GM23338 (cell line): ENCODE measurements at regions not wholly inside any gene's neighbourhood (a gene's known extent, or its start where the extent isn't known, plus 50 kb on each side); places are given as distances from the start of the nearest gene placed in this dataset.

Experiments used
- CREB1 ChIP-seq: fragments of 250-450 bp; sonication (Bioruptor Pico); IDR thresholded peaks from 2 replicates; pipeline ENCODE4 v1.5.0; 2020; ENCODE audit warnings: low read depth, mild to moderate bottlenecking, moderate library complexity
- EZH2 ChIP-seq: fragments of 200-600 bp; sonication (generic); IDR thresholded peaks from one replicate; pipeline ENCODE4 v1.8.0; 2017; ENCODE audit warnings: antibody characterized with exemption, mild to moderate bottlenecking, low read depth; ENCODE audit not compliant: unreplicated experiment
- EZH2phosphoT487 ChIP-seq: fragments of 200-600 bp; sonication (generic); IDR thresholded peaks from one replicate; pipeline ENCODE4 v1.8.1; 2018; ENCODE audit warnings: antibody characterized with exemption; ENCODE audit not compliant: unreplicated experiment
- JUNB ChIP-seq: IDR thresholded peaks from one replicate; pipeline ENCODE4 v1.6.1; 2016; ENCODE audit warnings: antibody characterized with exemption; ENCODE audit not compliant: unreplicated experiment
- NANOG ChIP-seq: IDR thresholded peaks from 2 replicates; pipeline ENCODE4 v1.6.1; 2016; ENCODE audit warnings: antibody characterized with exemption, borderline replicate concordance
- POLR2AphosphoS5 ChIP-seq: IDR thresholded peaks from 2 replicates; pipeline ENCODE4 v1.6.1; 2016; ENCODE audit warnings: antibody characterized with exemption, low read depth
- STAT1 ChIP-seq: IDR thresholded peaks from one replicate; pipeline ENCODE4 v1.6.1; 2016; ENCODE audit warnings: antibody characterized with exemption; ENCODE audit not compliant: unreplicated experiment
- ZNF114 ChIP-seq: fragments of 250-450 bp; sonication (Bioruptor Pico); IDR thresholded peaks from 2 replicates; pipeline ENCODE4 v1.5.0; 2020; ENCODE audit warnings: mild to moderate bottlenecking, moderate library complexity
- ZNF331 ChIP-seq: fragments of 250-450 bp; sonication (Bioruptor Pico); IDR thresholded peaks from 2 replicates; pipeline ENCODE4 v1.5.0; 2020; ENCODE audit warnings: low read depth, mild to moderate bottlenecking, moderate library complexity
- TF ChIP-seq, protein P1 (sequence below), 2 experiments: fragments of 200-600 bp in 1 of 2; sonication (generic) in 1 of 2; conservative IDR thresholded peaks; 2 replicates each; pipeline versions ENCODE4 v1.5.1 to v1.6.1; 2016 to 2017; ENCODE audit warnings: antibody characterized with exemption in 2 of 2, low read depth in 2 of 2, mild to moderate bottlenecking in 2 of 2, moderate library complexity in 1 of 2
- TF ChIP-seq, protein P2 (sequence below): IDR thresholded peaks from one replicate; pipeline ENCODE4 v1.6.1; 2018; ENCODE audit warnings: antibody characterized with exemption; ENCODE audit not compliant: unreplicated experiment
- TF ChIP-seq, protein P3 (sequence below): IDR thresholded peaks from 2 replicates; pipeline ENCODE4 v1.6.1; 2016; ENCODE audit warnings: antibody characterized with exemption

DNA sequence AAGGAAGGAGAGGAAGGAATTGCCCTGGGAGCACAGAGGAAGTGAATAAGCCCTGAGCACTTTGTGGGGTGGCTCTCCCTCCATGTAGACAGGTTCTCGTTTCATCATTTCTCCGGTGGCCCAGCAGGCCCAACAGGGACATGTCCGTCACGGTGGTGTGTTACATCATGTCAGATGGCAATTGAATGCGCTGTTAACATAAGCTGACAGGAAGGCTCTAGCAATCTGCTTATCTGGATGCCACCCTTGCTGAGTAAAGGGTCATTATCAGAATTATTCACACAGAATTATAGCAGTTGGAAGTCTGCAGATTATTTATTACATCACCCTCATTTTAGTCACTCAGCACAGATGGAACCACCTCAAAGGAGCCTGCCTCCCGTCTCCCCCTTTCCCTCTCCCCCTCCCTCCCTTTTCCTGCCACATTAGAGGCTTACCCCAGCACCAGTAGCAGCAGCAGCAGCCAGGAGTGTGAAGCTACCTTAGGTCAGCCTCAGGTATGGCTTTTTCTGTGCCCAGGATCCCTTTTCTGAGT is 124.3 kb upstream of the TRIM2 start:
- TF ChIP-seq ZNF331 (CRISPR knock-in tag) (no peak), POLR2AphosphoS5 (no peak), EZH2 (no peak), NANOG (no peak), EZH2phosphoT487 (no peak), JUNB (no peak), ZNF114 (no peak), STAT1 (no peak), CREB1 (CRISPR knock-in tag) (no peak)
- TF ChIP-seq, protein P1, sequence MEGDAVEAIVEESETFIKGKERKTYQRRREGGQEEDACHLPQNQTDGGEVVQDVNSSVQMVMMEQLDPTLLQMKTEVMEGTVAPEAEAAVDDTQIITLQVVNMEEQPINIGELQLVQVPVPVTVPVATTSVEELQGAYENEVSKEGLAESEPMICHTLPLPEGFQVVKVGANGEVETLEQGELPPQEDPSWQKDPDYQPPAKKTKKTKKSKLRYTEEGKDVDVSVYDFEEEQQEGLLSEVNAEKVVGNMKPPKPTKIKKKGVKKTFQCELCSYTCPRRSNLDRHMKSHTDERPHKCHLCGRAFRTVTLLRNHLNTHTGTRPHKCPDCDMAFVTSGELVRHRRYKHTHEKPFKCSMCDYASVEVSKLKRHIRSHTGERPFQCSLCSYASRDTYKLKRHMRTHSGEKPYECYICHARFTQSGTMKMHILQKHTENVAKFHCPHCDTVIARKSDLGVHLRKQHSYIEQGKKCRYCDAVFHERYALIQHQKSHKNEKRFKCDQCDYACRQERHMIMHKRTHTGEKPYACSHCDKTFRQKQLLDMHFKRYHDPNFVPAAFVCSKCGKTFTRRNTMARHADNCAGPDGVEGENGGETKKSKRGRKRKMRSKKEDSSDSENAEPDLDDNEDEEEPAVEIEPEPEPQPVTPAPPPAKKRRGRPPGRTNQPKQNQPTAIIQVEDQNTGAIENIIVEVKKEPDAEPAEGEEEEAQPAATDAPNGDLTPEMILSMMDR (conservative IDR thresholded peaks at IDR 0.05; ENCODE audit: low read depth in 2 of 2) = no peak
- TF ChIP-seq, protein P2, sequence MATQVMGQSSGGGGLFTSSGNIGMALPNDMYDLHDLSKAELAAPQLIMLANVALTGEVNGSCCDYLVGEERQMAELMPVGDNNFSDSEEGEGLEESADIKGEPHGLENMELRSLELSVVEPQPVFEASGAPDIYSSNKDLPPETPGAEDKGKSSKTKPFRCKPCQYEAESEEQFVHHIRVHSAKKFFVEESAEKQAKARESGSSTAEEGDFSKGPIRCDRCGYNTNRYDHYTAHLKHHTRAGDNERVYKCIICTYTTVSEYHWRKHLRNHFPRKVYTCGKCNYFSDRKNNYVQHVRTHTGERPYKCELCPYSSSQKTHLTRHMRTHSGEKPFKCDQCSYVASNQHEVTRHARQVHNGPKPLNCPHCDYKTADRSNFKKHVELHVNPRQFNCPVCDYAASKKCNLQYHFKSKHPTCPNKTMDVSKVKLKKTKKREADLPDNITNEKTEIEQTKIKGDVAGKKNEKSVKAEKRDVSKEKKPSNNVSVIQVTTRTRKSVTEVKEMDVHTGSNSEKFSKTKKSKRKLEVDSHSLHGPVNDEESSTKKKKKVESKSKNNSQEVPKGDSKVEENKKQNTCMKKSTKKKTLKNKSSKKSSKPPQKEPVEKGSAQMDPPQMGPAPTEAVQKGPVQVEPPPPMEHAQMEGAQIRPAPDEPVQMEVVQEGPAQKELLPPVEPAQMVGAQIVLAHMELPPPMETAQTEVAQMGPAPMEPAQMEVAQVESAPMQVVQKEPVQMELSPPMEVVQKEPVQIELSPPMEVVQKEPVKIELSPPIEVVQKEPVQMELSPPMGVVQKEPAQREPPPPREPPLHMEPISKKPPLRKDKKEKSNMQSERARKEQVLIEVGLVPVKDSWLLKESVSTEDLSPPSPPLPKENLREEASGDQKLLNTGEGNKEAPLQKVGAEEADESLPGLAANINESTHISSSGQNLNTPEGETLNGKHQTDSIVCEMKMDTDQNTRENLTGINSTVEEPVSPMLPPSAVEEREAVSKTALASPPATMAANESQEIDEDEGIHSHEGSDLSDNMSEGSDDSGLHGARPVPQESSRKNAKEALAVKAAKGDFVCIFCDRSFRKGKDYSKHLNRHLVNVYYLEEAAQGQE = no peak
- TF ChIP-seq, protein P3, sequence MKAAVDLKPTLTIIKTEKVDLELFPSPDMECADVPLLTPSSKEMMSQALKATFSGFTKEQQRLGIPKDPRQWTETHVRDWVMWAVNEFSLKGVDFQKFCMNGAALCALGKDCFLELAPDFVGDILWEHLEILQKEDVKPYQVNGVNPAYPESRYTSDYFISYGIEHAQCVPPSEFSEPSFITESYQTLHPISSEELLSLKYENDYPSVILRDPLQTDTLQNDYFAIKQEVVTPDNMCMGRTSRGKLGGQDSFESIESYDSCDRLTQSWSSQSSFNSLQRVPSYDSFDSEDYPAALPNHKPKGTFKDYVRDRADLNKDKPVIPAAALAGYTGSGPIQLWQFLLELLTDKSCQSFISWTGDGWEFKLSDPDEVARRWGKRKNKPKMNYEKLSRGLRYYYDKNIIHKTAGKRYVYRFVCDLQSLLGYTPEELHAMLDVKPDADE = no peak
